ENCODE measurements at regions not wholly inside any gene's neighbourhood (a gene's known extent, or its start where the extent isn't known, plus 50 kb on each side); places are given as distances from the start of the nearest gene placed in this dataset.

DNA sequence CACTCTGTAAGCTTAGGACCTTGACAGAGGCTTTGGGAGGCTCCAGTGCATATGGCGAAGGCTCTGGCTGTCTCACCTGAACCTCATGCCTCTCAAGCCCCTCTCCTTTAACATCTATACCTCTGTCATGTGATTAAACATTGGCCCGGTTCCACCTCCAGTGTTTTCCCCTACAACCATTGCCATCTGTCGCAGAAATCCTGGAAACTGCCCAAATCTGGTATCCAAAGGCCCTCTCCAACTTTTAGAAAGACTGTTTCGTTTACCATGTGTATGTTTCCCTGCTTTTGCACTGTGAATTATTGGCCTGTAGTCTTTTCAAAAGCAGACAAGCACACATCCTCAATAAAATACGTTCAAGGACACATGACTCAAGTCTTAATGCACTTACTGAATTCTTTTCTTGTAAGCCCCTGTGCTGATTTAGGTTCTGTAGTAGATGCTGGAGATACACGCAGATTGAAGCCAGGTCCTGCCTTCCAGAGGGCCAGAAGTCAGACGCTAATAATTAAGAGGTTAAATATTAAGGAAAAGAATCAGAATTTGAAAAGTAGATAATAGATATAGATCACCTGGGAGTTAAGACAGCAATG is 386.4 kb upstream of the SLC14A2 start:
- intact Hi-C loops (cut with DNase I): no loop called here
- WGBS, 3 donors: 77 to 88% (median 87%) methylated on average over 7 of the region's 7 CpGs
- H3K9me3 ChIP-seq: peaks cover 6% of the 10 kb centered on the region
- DNase-seq (no peak), ATAC-seq (no peak)
- TF ChIP-seq, protein P1, sequence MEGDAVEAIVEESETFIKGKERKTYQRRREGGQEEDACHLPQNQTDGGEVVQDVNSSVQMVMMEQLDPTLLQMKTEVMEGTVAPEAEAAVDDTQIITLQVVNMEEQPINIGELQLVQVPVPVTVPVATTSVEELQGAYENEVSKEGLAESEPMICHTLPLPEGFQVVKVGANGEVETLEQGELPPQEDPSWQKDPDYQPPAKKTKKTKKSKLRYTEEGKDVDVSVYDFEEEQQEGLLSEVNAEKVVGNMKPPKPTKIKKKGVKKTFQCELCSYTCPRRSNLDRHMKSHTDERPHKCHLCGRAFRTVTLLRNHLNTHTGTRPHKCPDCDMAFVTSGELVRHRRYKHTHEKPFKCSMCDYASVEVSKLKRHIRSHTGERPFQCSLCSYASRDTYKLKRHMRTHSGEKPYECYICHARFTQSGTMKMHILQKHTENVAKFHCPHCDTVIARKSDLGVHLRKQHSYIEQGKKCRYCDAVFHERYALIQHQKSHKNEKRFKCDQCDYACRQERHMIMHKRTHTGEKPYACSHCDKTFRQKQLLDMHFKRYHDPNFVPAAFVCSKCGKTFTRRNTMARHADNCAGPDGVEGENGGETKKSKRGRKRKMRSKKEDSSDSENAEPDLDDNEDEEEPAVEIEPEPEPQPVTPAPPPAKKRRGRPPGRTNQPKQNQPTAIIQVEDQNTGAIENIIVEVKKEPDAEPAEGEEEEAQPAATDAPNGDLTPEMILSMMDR (IDR thresholded peaks at IDR 0.05): no peak
- no peaks in the 10 kb centered on the region for H3K36me3 ChIP-seq (ENCODE audit: insufficient read depth in 1 of 2, low read depth in 1 of 2)
- no peak overlapping the region for H3K4me3 ChIP-seq
- no peaks in the 10 kb centered on the region for H3K4me1 ChIP-seq
- no peak overlapping the region for H3K27ac ChIP-seq
- H3K27me3 ChIP-seq (ENCODE audit: insufficient read depth in 3 of 3, low read length in 2 of 3): no peaks in the 10 kb centered on the region

DNA sequence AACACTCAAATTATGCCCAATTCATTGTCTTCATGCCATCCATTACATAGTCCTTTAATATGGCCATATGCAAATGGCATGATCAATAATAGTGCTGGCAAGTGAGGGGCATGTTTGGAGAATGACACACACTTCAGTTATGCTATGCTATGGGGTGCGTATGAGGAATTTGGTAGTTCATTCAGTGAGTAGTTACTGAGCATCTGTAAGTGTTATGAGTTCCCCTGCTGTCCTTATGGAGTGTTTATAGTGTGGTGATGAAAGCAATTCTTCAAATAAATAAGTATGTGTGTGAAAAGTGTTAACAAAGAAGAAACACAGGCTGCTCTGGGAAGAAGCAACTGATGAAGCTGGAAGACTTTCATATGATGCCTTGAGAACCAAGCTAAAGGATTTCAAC is 383.7 kb upstream of the SLC14A2 start:
- Histone ChIP-seq H3K4me3 (no peak overlapping the region), H3K4me1 (no peaks in the 10 kb centered on the region), H3K36me3 (ENCODE audit: insufficient read depth in 1 of 2, low read depth in 1 of 2) (no peaks in the 10 kb centered on the region), H3K27me3 (ENCODE audit: insufficient read depth in 3 of 3, low read length in 2 of 3) (no peaks in the 10 kb centered on the region), H3K9me3 (peaks cover 6% of the 10 kb centered on the region), H3K27ac (no peak overlapping the region)
- ATAC-seq (no peak), DNase-seq (no peak)
- TF ChIP-seq, protein P1 (IDR thresholded peaks at IDR 0.05): no peak
- intact Hi-C loops (cut with DNase I): no loop called here
- 96 to 100% (median 98%) methylated on average over 1 of the region's 1 CpG for WGBS, 3 donors

DNA sequence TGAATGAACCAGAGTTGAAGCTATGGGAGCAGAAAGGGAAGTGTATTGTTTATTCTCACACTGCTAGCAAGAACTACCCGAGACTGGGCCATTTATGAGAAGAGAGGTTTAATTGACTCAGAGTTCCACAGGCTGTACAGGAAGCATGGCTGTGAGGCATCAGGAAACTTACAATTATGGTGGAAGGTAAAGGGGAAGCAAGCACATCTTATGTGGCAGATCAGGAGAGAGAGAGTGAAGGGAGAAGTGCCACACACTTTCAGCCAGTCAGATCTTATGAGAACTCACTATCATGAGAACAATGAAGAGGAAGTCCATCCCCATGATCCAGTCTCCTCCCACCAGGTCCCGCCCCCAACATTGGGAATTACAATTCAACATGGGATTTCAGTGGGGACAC is 383.2 kb upstream of the SLC14A2 start:
- no peaks in the 10 kb centered on the region for H3K4me1 ChIP-seq
- DNase-seq (no peak), ATAC-seq (no peak)
- no peak overlapping the region for H3K27ac ChIP-seq
- TF ChIP-seq, protein P1 (IDR thresholded peaks at IDR 0.05): no peak
- H3K27me3 ChIP-seq (ENCODE audit: insufficient read depth in 3 of 3, low read length in 2 of 3): no peaks in the 10 kb centered on the region
- WGBS, 3 donors: 80 to 91% (median 83%) methylated on average over 2 of the region's 2 CpGs
- intact Hi-C loops (cut with DNase I): no loop called here
- H3K9me3 ChIP-seq: peaks cover 5% of the 10 kb centered on the region
- H3K4me3 ChIP-seq: no peak overlapping the region
- no peaks in the 10 kb centered on the region for H3K36me3 ChIP-seq (ENCODE audit: insufficient read depth in 1 of 2, low read depth in 1 of 2)

DNA sequence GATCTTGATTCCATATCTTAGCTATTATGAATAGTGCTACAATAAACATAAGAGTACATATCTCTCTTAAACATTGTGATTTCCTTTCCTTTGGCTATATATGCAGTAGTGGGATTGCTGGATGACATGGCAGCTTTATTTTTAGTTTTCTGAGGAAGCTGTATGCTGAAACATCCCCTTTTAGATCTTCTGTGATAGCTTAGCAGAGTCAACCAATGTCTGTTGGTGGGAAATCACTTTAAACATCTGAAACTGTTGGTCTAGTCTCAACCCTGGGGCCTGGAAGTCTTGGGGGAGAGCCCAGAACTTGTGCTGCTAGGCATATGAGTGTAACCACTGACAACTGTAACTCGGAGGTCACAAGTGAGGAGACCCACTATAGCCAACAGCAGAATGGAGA is 378.6 kb upstream of the SLC14A2 start:
- no peak overlapping the region for H3K27ac ChIP-seq
- H3K9me3 ChIP-seq: no peaks in the 10 kb centered on the region
- no peak overlapping the region for H3K4me3 ChIP-seq
- ATAC-seq (peak in 1 of 4 donors; percentile 35), DNase-seq (no peak)
- 29 to 77% (median 38%) methylated on average over 1 of the region's 1 CpG for WGBS, 3 donors
- intact Hi-C loops (cut with DNase I): no loop called here
- H3K36me3 ChIP-seq (ENCODE audit: insufficient read depth in 1 of 2, low read depth in 1 of 2): no peaks in the 10 kb centered on the region
- TF ChIP-seq, protein P1 (IDR thresholded peaks at IDR 0.05): no peak
- no peaks in the 10 kb centered on the region for H3K27me3 ChIP-seq (ENCODE audit: insufficient read depth in 3 of 3, low read length in 2 of 3)
- H3K4me1 ChIP-seq: no peaks in the 10 kb centered on the region
